H9 (cell line): ENCODE measurements at regions not wholly inside any gene's neighbourhood (a gene's known extent, or its start where the extent isn't known, plus 50 kb on each side); places are given as distances from the start of the nearest gene placed in this dataset.

Experiments used
- DNase-seq: peaks from one replicate; pipeline ENCODE4 v3.0.0-alpha.2; 2017
- H2AFZ ChIP-seq: one replicate; pipeline ENCODE4 v1.6.1; 2013; ENCODE audit warnings: mild to moderate bottlenecking, low read length, control low read depth, moderate library complexity
- H2AK5ac ChIP-seq: 2 replicates; pipeline ENCODE4 v1.6.1; 2013; ENCODE audit warnings: low read length, control low read depth, mixed read lengths; ENCODE audit not compliant: insufficient read length
- H2BK120ac ChIP-seq: one replicate; pipeline ENCODE4 v1.6.1; 2013; ENCODE audit warnings: low read depth, mild to moderate bottlenecking, low read length, control low read depth, inconsistent platforms; ENCODE audit not compliant: poor library complexity, severe bottlenecking
- H2BK12ac ChIP-seq: 2 replicates; pipeline ENCODE4 v1.6.1; 2013; ENCODE audit warnings: low read length, control low read depth, mixed read lengths, low read depth; ENCODE audit not compliant: insufficient read length
- H2BK15ac ChIP-seq: 2 replicates; pipeline ENCODE4 v1.6.1; 2013; ENCODE audit warnings: low read depth, low read length, control low read depth
- H2BK20ac ChIP-seq: one replicate; pipeline ENCODE4 v1.6.1; 2013; ENCODE audit warnings: low read depth, mild to moderate bottlenecking, low read length, control low read depth, inconsistent platforms; ENCODE audit not compliant: poor library complexity, severe bottlenecking
- H2BK5ac ChIP-seq: 2 replicates; pipeline ENCODE4 v1.6.1; 2013; ENCODE audit warnings: low read length, control low read depth, mixed read lengths; ENCODE audit not compliant: insufficient read length
- H3K14ac ChIP-seq: 2 replicates; pipeline ENCODE4 v1.6.1; 2013; ENCODE audit warnings: low read length, control low read depth; ENCODE audit not compliant: insufficient read depth
- H3K18ac ChIP-seq: 2 replicates; pipeline ENCODE4 v1.6.1; 2013; ENCODE audit warnings: low read depth, mild to moderate bottlenecking, mixed read lengths, low read length, control low read depth; ENCODE audit not compliant: insufficient read length
- H3K23ac ChIP-seq: 2 replicates; pipeline ENCODE4 v1.6.1; 2013; ENCODE audit warnings: low read length, control low read depth, mixed read lengths, low read depth; ENCODE audit not compliant: insufficient read length
- H3K23me2 ChIP-seq: 2 replicates; pipeline ENCODE4 v1.6.1; 2013; ENCODE audit warnings: low read depth, mild to moderate bottlenecking, mixed read lengths, low read length, control low read depth; ENCODE audit not compliant: insufficient read length, poor library complexity, severe bottlenecking
- H3K27ac ChIP-seq: 2 replicates; pipeline ENCODE4 v1.5.1; 2013; ENCODE audit warnings: low read length, control low read depth, mixed read lengths, low read depth; ENCODE audit not compliant: insufficient read length
- H3K27me3 ChIP-seq: 2 replicates; pipeline ENCODE4 v1.6.1; 2013; ENCODE audit warnings: low read length, control low read depth, inconsistent platforms; ENCODE audit not compliant: insufficient read depth
- H3K4ac ChIP-seq: 2 replicates; pipeline ENCODE4 v1.6.1; 2013; ENCODE audit warnings: low read depth, mild to moderate bottlenecking, control low read depth, inconsistent platforms, low read length, moderate library complexity
- H3K4me1 ChIP-seq: 2 replicates; pipeline ENCODE4 v1.6.1; 2013; ENCODE audit warnings: low read length, control low read depth, inconsistent platforms; ENCODE audit not compliant: insufficient read depth
- H3K4me2 ChIP-seq: 2 replicates; pipeline ENCODE4 v1.6.1; 2013; ENCODE audit warnings: low read length, control low read depth, mixed read lengths; ENCODE audit not compliant: insufficient read length, insufficient read depth
- H3K56ac ChIP-seq: 2 replicates; pipeline ENCODE4 v1.6.1; 2013; ENCODE audit warnings: low read depth, mild to moderate bottlenecking, mixed read lengths, low read length, control low read depth; ENCODE audit not compliant: insufficient read length
- H3K79me1 ChIP-seq: 2 replicates; pipeline ENCODE4 v1.6.1; 2013; ENCODE audit warnings: low read depth, mild to moderate bottlenecking, moderate library complexity, low read length, control low read depth, inconsistent platforms; ENCODE audit not compliant: insufficient read depth, poor library complexity, severe bottlenecking
- H3K79me2 ChIP-seq: 2 replicates; pipeline ENCODE4 v1.6.1; 2013; ENCODE audit warnings: low read length, control low read depth, inconsistent platforms; ENCODE audit not compliant: insufficient read depth
- H3K9ac ChIP-seq: 2 replicates; pipeline ENCODE4 v1.6.1; 2013; ENCODE audit warnings: low read length, control low read depth, mixed read lengths; ENCODE audit not compliant: insufficient read length; ENCODE audit errors: extremely low read depth
- H3K9me3 ChIP-seq: one replicate; pipeline ENCODE4 v1.6.1; 2013; ENCODE audit warnings: low read depth, low read length, inconsistent platforms; ENCODE audit not compliant: control insufficient read depth
- H3T11ph ChIP-seq: one replicate; pipeline ENCODE4 v1.6.1; 2013; ENCODE audit warnings: mild to moderate bottlenecking, low read length, control low read depth, inconsistent platforms
- H4K20me1 ChIP-seq: one replicate; pipeline ENCODE4 v1.6.1; 2013; ENCODE audit not compliant: control insufficient read depth, insufficient read length, insufficient read depth
- H4K5ac ChIP-seq: 2 replicates; pipeline ENCODE4 v1.6.1; 2013; ENCODE audit warnings: low read depth, mild to moderate bottlenecking, mixed read lengths, low read length, control low read depth; ENCODE audit not compliant: insufficient read length
- H4K8ac ChIP-seq: replicated peaks from 2 replicates; pipeline ENCODE4 v1.6.1; 2013; ENCODE audit warnings: low read length, control low read depth, mixed read lengths, low read depth; ENCODE audit not compliant: insufficient read length
- H4K91ac ChIP-seq: 2 replicates; pipeline ENCODE4 v1.6.1; 2013; ENCODE audit warnings: low read depth, mild to moderate bottlenecking, moderate library complexity, mixed read lengths, low read length, control low read depth; ENCODE audit not compliant: insufficient read length
- H3K27ac Mint-ChIP-seq, 3 experiments: 2 replicates in 2 of 3; 3 replicates in 1 of 3; pipeline ENCODE4 v1.8.0; 2020 to 2021; ENCODE audit warnings: mixed read lengths in 3 of 3, mild to moderate bottlenecking in 1 of 3, moderate library complexity in 1 of 3
- H3K27me3 Mint-ChIP-seq: 2 replicates; pipeline ENCODE4 v1.8.0; 2021; ENCODE audit warnings: low read depth, mild to moderate bottlenecking, moderate library complexity, mixed read lengths
- H3K36me3 Mint-ChIP-seq, 3 experiments: 2 replicates in 2 of 3; 3 replicates in 1 of 3; pipeline ENCODE4 v1.8.0; 2020 to 2021; ENCODE audit warnings: low read depth in 3 of 3, mixed read lengths in 3 of 3; ENCODE audit not compliant: insufficient read depth in 1 of 3
- H3K4me1 Mint-ChIP-seq, 2 experiments: 2 replicates each; pipeline ENCODE4 v1.8.0; 2020; ENCODE audit warnings: mixed read lengths in 2 of 2
- H3K4me3 Mint-ChIP-seq, 2 experiments: 2 replicates in 1 of 2; 3 replicates in 1 of 2; pipeline ENCODE4 v1.8.0; 2020 to 2021; ENCODE audit warnings: mild to moderate bottlenecking in 2 of 2, mixed read lengths in 2 of 2, moderate library complexity in 1 of 2
- H3K9me3 Mint-ChIP-seq, 2 experiments: 2 replicates in 1 of 2; 3 replicates in 1 of 2; pipeline ENCODE4 v1.8.0; 2020; ENCODE audit warnings: mild to moderate bottlenecking in 2 of 2, mixed read lengths in 2 of 2, moderate library complexity in 1 of 2
- CTCF ChIP-seq: fragments of 200-600 bp; sonication (generic); conservative IDR thresholded peaks from 3 replicates; pipeline ENCODE4 v1.8.0; 2021; ENCODE audit warnings: antibody characterized with exemption, mild to moderate bottlenecking
- WGBS: extraction: QIAGEN DNeasy Blood & Tissue Kit; methylation state at CpG from one replicate; pipeline ENCODE4 v1.1.7; 2013; ENCODE audit warnings: missing lambda C conversion rate, low lambda C conversion rate, mixed read lengths; ENCODE audit not compliant: insufficient read length; ENCODE audit errors: extremely low coverage; 5-methylcytosine and 5-hydroxymethylcytosine counted together

DNA sequence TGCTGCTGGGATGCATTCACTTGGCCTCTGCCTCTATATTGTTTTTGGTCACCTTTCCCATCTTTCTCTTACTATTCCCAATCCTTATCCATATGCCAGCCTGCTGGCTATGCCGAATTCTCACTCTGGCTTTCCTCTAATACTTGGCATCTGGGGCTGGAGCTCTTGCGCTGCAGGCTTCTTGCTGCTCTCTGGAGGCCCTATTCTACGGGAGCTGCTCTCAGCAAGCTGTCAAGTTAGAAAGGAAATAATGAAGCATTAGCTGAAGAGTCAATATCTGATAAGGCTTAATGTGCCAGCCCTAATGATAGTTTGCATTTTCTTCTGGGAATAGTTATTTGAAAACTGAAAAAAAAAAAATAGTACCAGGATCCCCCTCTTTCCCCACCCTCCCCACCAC lies 125.3 kb upstream of the CYYR1 start:
- Histone ChIP-seq H4K20me1 (no peaks in the 10 kb centered on the region), H4K91ac (no peak overlapping the region), H2BK5ac (no peak overlapping the region), H4K5ac (no peak overlapping the region), H3K79me2 (no peaks in the 10 kb centered on the region), H3K79me1 (no peaks in the 10 kb centered on the region), H2BK20ac (no peak overlapping the region), H2BK12ac (no peak overlapping the region), H2AK5ac (no peak overlapping the region), H3K9me3 (no peaks in the 10 kb centered on the region), H2AFZ (no peak overlapping the region), H3K23me2 (no peaks in the 10 kb centered on the region), H3K4me1 (no peaks in the 10 kb centered on the region), H3K23ac (no peak overlapping the region), H3K27ac (no peak overlapping the region), H3K27me3 (no peaks in the 10 kb centered on the region), H3T11ph (no peak overlapping the region), H3K14ac (no peak overlapping the region), H3K18ac (no peak overlapping the region), H3K4ac (no peak overlapping the region), H3K56ac (no peak overlapping the region), H2BK120ac (no peak overlapping the region), H4K8ac (no peak overlapping the region), H3K9ac (no peak overlapping the region), H2BK15ac (no peak overlapping the region), H3K4me2 (no peak overlapping the region)
- peaks cover 4 to 6% of the 10 kb centered on the region in 2 experiments; a peak in 3 of 5 replicates for H3K9me3 Mint-ChIP-seq
- H3K4me1 Mint-ChIP-seq: peaks cover 6 to 7% of the 10 kb centered on the region in 2 experiments
- no peak for DNase-seq
- WGBS: no CpG with 5 or more reads among the region's 3 CpGs
- TF ChIP-seq CTCF: no peak
- H3K36me3 Mint-ChIP-seq: peaks cover 0 to 8% (median 3%) of the 10 kb centered on the region in 3 experiments; a peak in 4 of 7 replicates
- no peak overlapping the region for H3K4me3 Mint-ChIP-seq
- no peak overlapping the region for H3K27ac Mint-ChIP-seq
- no peaks in the 10 kb centered on the region for H3K27me3 Mint-ChIP-seq
